ENCODE measurements at regions not wholly inside any gene's neighbourhood (a gene's known extent, or its start where the extent isn't known, plus 50 kb on each side); places are given as distances from the start of the nearest gene placed in this dataset.

- no peak overlapping the region for H2AFZ ChIP-seq
- H3K9me3 ChIP-seq (ENCODE audit: low read depth): no peaks in the 10 kb centered on the region
- 70% methylated on average over 6 of the region's 6 CpGs for WGBS (ENCODE audit: low lambda C conversion rate, missing lambda C conversion rate)
- H3K27ac ChIP-seq: no peak overlapping the region
- H3K4me3 ChIP-seq: no peak overlapping the region
- DNase-seq (ENCODE audit: low spot score): no peak
- H3K9me2 ChIP-seq (replicated peaks; ENCODE audit: insufficient read depth): no peaks in the 10 kb centered on the region
- H3K36me3 ChIP-seq (replicated peaks; ENCODE audit: insufficient read depth, low read depth): no peaks in the 10 kb centered on the region
- no peaks in the 10 kb centered on the region for H4K20me1 ChIP-seq (ENCODE audit: insufficient read depth, poor library complexity, severe bottlenecking)
- H3K4me2 ChIP-seq: no peak overlapping the region
- no peak for TF ChIP-seq EZH2 (IDR thresholded peaks at IDR 0.05; ENCODE audit: borderline replicate concordance)
- no peak for TF ChIP-seq EZH2phosphoT487 (IDR thresholded peaks at IDR 0.05; ENCODE audit: low read depth, severe bottlenecking, unreplicated experiment)
- no peak for TF ChIP-seq CTCF (IDR thresholded peaks at IDR 0.05; ENCODE audit: poor library complexity)
- no peaks in the 10 kb centered on the region for H3K79me2 ChIP-seq
- H3K4me1 ChIP-seq (ENCODE audit: insufficient read depth): no peaks in the 10 kb centered on the region
- no peaks in the 10 kb centered on the region for H3K27me3 ChIP-seq
Observed at GRCh38 chr2:57022496-57022895, 838.7 kb downstream of the CCDC85A start.

GRCh38 chr2:57044931-57045635 lies 861.3 kb downstream of the CCDC85A start:
- Histone ChIP-seq H4K20me1 (ENCODE audit: insufficient read depth, poor library complexity, severe bottlenecking) (no peaks in the 10 kb centered on the region), H3K4me2 (no peak overlapping the region), H3K36me3 (replicated peaks; ENCODE audit: insufficient read depth, low read depth) (no peaks in the 10 kb centered on the region), H3K4me1 (ENCODE audit: insufficient read depth) (no peaks in the 10 kb centered on the region), H3K4me3 (no peak overlapping the region), H3K9me2 (replicated peaks; ENCODE audit: insufficient read depth) (no peaks in the 10 kb centered on the region), H3K27ac (no peak overlapping the region), H2AFZ (no peak overlapping the region), H3K9me3 (ENCODE audit: low read depth) (no peaks in the 10 kb centered on the region), H3K27me3 (no peaks in the 10 kb centered on the region), H3K79me2 (no peaks in the 10 kb centered on the region)
- WGBS (ENCODE audit: low lambda C conversion rate, missing lambda C conversion rate): 89% methylated on average over 4 of the region's 4 CpGs
- DNase-seq (ENCODE audit: low spot score): no peak
- TF ChIP-seq CTCF (IDR thresholded peaks at IDR 0.05; ENCODE audit: poor library complexity): no peak
- no peak for TF ChIP-seq EZH2 (IDR thresholded peaks at IDR 0.05; ENCODE audit: borderline replicate concordance)
- no peak for TF ChIP-seq EZH2phosphoT487 (IDR thresholded peaks at IDR 0.05; ENCODE audit: low read depth, severe bottlenecking, unreplicated experiment)

- Histone ChIP-seq H3K9me3 (ENCODE audit: low read depth) (no peaks in the 10 kb centered on the region), H3K4me1 (ENCODE audit: insufficient read depth) (no peaks in the 10 kb centered on the region), H3K4me3 (no peak overlapping the region), H3K9me2 (replicated peaks; ENCODE audit: insufficient read depth) (no peaks in the 10 kb centered on the region), H3K27me3 (no peaks in the 10 kb centered on the region), H4K20me1 (ENCODE audit: insufficient read depth, poor library complexity, severe bottlenecking) (no peaks in the 10 kb centered on the region), H3K36me3 (replicated peaks; ENCODE audit: insufficient read depth, low read depth) (no peaks in the 10 kb centered on the region), H3K79me2 (no peaks in the 10 kb centered on the region), H3K27ac (no peak overlapping the region), H2AFZ (no peak overlapping the region), H3K4me2 (no peak overlapping the region)
- no peak for TF ChIP-seq CTCF (IDR thresholded peaks at IDR 0.05; ENCODE audit: poor library complexity)
- no peak for TF ChIP-seq EZH2phosphoT487 (IDR thresholded peaks at IDR 0.05; ENCODE audit: low read depth, severe bottlenecking, unreplicated experiment)
- TF ChIP-seq EZH2 (IDR thresholded peaks at IDR 0.05; ENCODE audit: borderline replicate concordance): no peak
- no peak for DNase-seq (ENCODE audit: low spot score)
- 85% methylated on average over 3 of the region's 3 CpGs for WGBS (ENCODE audit: low lambda C conversion rate, missing lambda C conversion rate)
Observed at GRCh38 chr2:57049273-57049672, 865.5 kb downstream of the CCDC85A start.

Measured in hepatocyte (in vitro differentiated cells).